DOHH2 (cell line): ENCODE measurements at regions not wholly inside any gene's neighbourhood (a gene's known extent, or its start where the extent isn't known, plus 50 kb on each side); places are given as distances from the start of the nearest gene placed in this dataset.

ENCODE experiments used
- EZH2phosphoT487 ChIP-seq: fragments of 200-600 bp; sonication (generic); IDR thresholded peaks from 2 replicates; pipeline ENCODE4 v1.6.1; 2017; ENCODE audit warnings: borderline replicate concordance, mild to moderate bottlenecking, antibody characterized with exemption, low read length, moderate library complexity, mixed read lengths
- TF ChIP-seq, protein P1 (sequence below): fragments of 200-600 bp; sonication (generic); IDR thresholded peaks from one replicate; pipeline ENCODE4 v1.5.1; 2014; ENCODE audit warnings: antibody characterized with exemption, mild to moderate bottlenecking, low read depth, low read length; ENCODE audit not compliant: poor library complexity, severe bottlenecking

DNA sequence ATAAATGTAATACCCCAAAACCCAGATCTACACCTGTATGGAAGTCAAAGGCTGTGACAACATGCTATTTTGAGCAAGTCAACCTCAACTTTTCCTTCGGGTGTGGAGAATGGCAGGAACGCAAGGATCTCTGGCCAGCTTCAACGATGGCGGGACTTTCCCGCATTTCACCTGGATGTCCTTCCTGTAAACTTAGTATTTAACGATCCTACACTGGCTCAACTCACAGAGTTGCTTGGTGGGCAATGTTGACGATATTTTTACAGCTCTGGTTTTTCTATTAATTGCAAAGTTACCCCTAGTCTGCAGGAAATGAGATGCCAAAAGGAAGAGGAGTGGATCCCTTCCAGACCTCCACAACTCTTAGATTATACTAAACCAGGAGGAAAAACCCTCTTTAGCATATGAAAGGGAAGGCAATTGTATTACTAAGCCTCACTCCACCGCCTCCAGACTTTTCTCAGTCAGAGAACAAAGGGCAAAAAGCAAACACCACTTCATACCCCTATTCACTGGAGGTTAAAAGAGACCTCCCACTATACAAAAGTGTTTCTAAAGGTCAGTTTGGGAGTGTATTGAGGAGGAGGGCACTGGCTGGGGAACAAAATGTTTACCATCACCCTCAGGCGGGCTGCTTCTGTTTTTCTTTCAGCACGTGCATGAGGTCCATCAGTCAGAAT lies 56.5 kb upstream of the ACVR1 start:
- TF ChIP-seq, protein P1, sequence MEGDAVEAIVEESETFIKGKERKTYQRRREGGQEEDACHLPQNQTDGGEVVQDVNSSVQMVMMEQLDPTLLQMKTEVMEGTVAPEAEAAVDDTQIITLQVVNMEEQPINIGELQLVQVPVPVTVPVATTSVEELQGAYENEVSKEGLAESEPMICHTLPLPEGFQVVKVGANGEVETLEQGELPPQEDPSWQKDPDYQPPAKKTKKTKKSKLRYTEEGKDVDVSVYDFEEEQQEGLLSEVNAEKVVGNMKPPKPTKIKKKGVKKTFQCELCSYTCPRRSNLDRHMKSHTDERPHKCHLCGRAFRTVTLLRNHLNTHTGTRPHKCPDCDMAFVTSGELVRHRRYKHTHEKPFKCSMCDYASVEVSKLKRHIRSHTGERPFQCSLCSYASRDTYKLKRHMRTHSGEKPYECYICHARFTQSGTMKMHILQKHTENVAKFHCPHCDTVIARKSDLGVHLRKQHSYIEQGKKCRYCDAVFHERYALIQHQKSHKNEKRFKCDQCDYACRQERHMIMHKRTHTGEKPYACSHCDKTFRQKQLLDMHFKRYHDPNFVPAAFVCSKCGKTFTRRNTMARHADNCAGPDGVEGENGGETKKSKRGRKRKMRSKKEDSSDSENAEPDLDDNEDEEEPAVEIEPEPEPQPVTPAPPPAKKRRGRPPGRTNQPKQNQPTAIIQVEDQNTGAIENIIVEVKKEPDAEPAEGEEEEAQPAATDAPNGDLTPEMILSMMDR = no peak
- TF ChIP-seq EZH2phosphoT487 = no peak
